ENCODE measurements at regions not wholly inside any gene's neighbourhood (a gene's known extent, or its start where the extent isn't known, plus 50 kb on each side); places are given as distances from the start of the nearest gene placed in this dataset.

GRCh38 chr5:165712011-165712410 is 2206.6 kb downstream of the MAT2B start:
- H4K20me1 ChIP-seq (ENCODE audit: insufficient read depth, low read length) = no peaks in the 10 kb centered on the region
- TF ChIP-seq RFXANK (CRISPR knock-in tag; IDR thresholded peaks at IDR 0.05) (no peak), SAFB2 (CRISPR knock-in tag; IDR thresholded peaks at IDR 0.05; ENCODE audit: borderline replicate concordance, low read depth) (no peak), RAD51 (IDR thresholded peaks at IDR 0.05; ENCODE audit: borderline replicate concordance) (peak; percentile 46; the same call in 1 of the 2 replicates), ZFP37 (CRISPR knock-in tag; IDR thresholded peaks at IDR 0.05; ENCODE audit: borderline replicate concordance) (no peak)
- no peak overlapping the region for H3K4me3 ChIP-seq (replicated peaks in 1 of 3; ENCODE audit: insufficient read depth in 1 of 3, low read depth in 2 of 3, low read length in 3 of 3)
- no peak overlapping the region for H3K4me2 ChIP-seq (ENCODE audit: low read depth, low read length)
- peaks cover 41% of the 10 kb centered on the region for H3K9me3 ChIP-seq (ENCODE audit: low read length)
- no peak overlapping the region for H2AFZ ChIP-seq (ENCODE audit: low read length)
- 10% methylated on average over 3 of the region's 3 CpGs for WGBS (ENCODE audit: low lambda C conversion rate)
- no peak overlapping the region for H3K27ac ChIP-seq (ENCODE audit: extremely low read length, insufficient read depth, low read length)
- POLR2A ChIA-PET = no interaction called here
- no peaks in the 10 kb centered on the region for H3K79me2 ChIP-seq (ENCODE audit: insufficient read depth, low read length)
- ATAC-seq (no peak), DNase-seq (ENCODE audit: low spot score) (no peak), FAIRE-seq (no peak)
- intact Hi-C loops (cut with micrococcal nuclease; ENCODE audit: unreplicated experiment) = no loop called here
- no peak overlapping the region for H3K9ac ChIP-seq (ENCODE audit: insufficient read depth, low read depth, low read length)
- H3K4me1 ChIP-seq (ENCODE audit: insufficient read depth, low read length) = no peaks in the 10 kb centered on the region
- in situ Hi-C loops (cut with HindIII; ENCODE audit: extremely low pct_ligation_motif_present, low pct_unique_long_range_greater_than_20kb) = no loop called here
- CTCF ChIA-PET (ENCODE audit: low intra/inter-chr PET ratio, low total read pairs) = no interaction called here
- no peaks in the 10 kb centered on the region for H3K27me3 ChIP-seq (ENCODE audit: control insufficient read depth in 1 of 2, insufficient read depth in 2 of 2, low read length in 2 of 2)
- no TSS peak for BruUV-seq (replicated peaks)
- no peaks in the 10 kb centered on the region for H3K36me3 ChIP-seq (replicated peaks in 1 of 2; ENCODE audit: control insufficient read depth in 1 of 2, insufficient read depth in 2 of 2, low read length in 2 of 2)

GRCh38 chr5:165714598-165714997 is 2209.2 kb downstream of the MAT2B start:
- ATAC-seq (no peak), FAIRE-seq (no peak), DNase-seq (ENCODE audit: low spot score) (no peak)
- Histone ChIP-seq H3K27ac (ENCODE audit: extremely low read length, insufficient read depth, low read length) (no peak overlapping the region), H3K4me1 (ENCODE audit: insufficient read depth, low read length) (no peaks in the 10 kb centered on the region), H3K4me2 (ENCODE audit: low read depth, low read length) (no peak overlapping the region), H3K9ac (ENCODE audit: insufficient read depth, low read depth, low read length) (no peak overlapping the region), H4K20me1 (ENCODE audit: insufficient read depth, low read length) (no peaks in the 10 kb centered on the region), H3K4me3 (replicated peaks in 1 of 3; ENCODE audit: insufficient read depth in 1 of 3, low read depth in 2 of 3, low read length in 3 of 3) (no peak overlapping the region), H3K36me3 (replicated peaks in 1 of 2; ENCODE audit: control insufficient read depth in 1 of 2, insufficient read depth in 2 of 2, low read length in 2 of 2) (no peaks in the 10 kb centered on the region), H3K9me3 (ENCODE audit: low read length) (peaks cover 54% of the 10 kb centered on the region), H2AFZ (ENCODE audit: low read length) (no peak overlapping the region), H3K79me2 (ENCODE audit: insufficient read depth, low read length) (no peaks in the 10 kb centered on the region), H3K27me3 (ENCODE audit: control insufficient read depth in 1 of 2, insufficient read depth in 2 of 2, low read length in 2 of 2) (no peaks in the 10 kb centered on the region)
- 0% methylated on average over 1 of the region's 1 CpG for WGBS (ENCODE audit: low lambda C conversion rate)
- in situ Hi-C loops (cut with HindIII; ENCODE audit: extremely low pct_ligation_motif_present, low pct_unique_long_range_greater_than_20kb) = no loop called here
- ChIA-PET CTCF (ENCODE audit: low intra/inter-chr PET ratio, low total read pairs) (no interaction called here), POLR2A (no interaction called here)
- intact Hi-C loops (cut with micrococcal nuclease; ENCODE audit: unreplicated experiment) = no loop called here
- TF ChIP-seq ZNF44 (CRISPR knock-in tag; IDR thresholded peaks at IDR 0.05) = no peak
- TF ChIP-seq ZNF784 (CRISPR knock-in tag; IDR thresholded peaks at IDR 0.05; ENCODE audit: borderline replicate concordance) = no peak
- no peak for TF ChIP-seq ARID3A (IDR thresholded peaks at IDR 0.05; ENCODE audit: low read depth, low read length)
- TF ChIP-seq HMG20B (CRISPR knock-in tag; conservative IDR thresholded peaks at IDR 0.05) = no peak
- TF ChIP-seq ZNF703 (CRISPR knock-in tag; IDR thresholded peaks at IDR 0.05; ENCODE audit: borderline replicate concordance) = no peak
- TF ChIP-seq CSRNP2 (CRISPR knock-in tag; conservative IDR thresholded peaks at IDR 0.05; ENCODE audit: low read depth) = no peak
- TF ChIP-seq ZBTB8A (CRISPR knock-in tag; IDR thresholded peaks at IDR 0.05; ENCODE audit: borderline replicate concordance, low read depth) = no peak
- no TSS peak for BruUV-seq (replicated peaks)
